ENCODE measurements at regions not wholly inside any gene's neighbourhood (a gene's known extent, or its start where the extent isn't known, plus 50 kb on each side); places are given as distances from the start of the nearest gene placed in this dataset.

- no peak for DNase-seq (ENCODE audit: low read depth)
These were observed 73.4 kb downstream of the PITPNM2 start for GRCh38 chr12:123077298-123078119.

- DNase-seq (ENCODE audit: low read depth): no peak
These were observed 74.1 kb downstream of the PITPNM2 start for GRCh38 chr12:123076604-123077297.

DNA sequence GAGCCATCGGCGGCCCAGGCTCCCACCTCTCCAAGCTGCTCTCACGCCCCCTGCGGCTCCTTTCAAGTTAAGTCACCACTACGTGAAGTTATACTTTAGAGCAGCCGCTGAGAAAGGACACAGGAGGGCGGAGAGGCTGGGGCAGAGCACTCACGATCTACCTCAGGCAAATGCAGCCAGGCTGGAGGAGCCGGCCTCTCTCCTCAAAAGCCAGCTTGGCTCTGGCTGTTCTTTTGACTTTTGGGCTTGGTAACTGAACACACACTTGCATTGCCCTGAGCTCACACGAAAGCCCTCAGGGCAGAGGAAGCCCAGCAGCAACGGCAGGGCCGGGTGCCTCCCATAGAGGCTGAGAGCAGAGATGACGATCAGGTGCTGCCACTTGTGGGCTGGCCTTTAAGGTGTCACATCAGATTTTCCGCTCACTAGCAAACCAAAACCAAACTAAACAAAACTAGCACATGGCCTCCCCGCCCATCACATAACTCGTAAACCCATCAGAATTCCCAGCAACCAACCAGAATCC lies 75.2 kb downstream of the PITPNM2 start:
- peak; percentile 47 for DNase-seq (ENCODE audit: low read depth)

DNA sequence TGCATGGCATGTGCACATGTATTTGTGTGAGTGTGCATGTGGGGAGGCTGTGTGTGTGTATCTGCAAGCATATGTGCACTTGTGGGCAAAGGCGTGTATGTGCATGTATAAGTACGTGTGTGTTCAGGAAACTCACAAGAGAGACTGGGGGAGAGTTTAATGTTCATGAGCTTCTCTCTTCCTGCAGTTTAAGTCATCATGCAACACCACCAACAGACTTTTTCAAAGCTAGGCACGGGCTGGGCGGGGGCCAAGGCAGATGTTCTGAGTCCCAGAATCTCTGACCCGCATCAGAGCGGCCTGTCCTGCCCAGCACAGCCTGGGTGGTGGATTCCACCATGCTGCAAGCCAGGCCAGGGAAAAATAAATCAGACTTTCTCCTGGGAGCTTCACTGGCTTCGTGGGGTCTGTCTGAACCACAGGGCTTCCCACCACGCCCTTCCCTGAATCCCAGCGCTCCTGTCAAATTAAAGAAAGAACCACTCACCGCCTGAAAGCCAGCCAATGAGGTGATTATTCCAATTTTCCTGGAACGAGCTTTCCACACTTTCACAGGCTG lies 75.7 kb downstream of the PITPNM2 start:
- no peak for DNase-seq (ENCODE audit: low read depth)

DNA sequence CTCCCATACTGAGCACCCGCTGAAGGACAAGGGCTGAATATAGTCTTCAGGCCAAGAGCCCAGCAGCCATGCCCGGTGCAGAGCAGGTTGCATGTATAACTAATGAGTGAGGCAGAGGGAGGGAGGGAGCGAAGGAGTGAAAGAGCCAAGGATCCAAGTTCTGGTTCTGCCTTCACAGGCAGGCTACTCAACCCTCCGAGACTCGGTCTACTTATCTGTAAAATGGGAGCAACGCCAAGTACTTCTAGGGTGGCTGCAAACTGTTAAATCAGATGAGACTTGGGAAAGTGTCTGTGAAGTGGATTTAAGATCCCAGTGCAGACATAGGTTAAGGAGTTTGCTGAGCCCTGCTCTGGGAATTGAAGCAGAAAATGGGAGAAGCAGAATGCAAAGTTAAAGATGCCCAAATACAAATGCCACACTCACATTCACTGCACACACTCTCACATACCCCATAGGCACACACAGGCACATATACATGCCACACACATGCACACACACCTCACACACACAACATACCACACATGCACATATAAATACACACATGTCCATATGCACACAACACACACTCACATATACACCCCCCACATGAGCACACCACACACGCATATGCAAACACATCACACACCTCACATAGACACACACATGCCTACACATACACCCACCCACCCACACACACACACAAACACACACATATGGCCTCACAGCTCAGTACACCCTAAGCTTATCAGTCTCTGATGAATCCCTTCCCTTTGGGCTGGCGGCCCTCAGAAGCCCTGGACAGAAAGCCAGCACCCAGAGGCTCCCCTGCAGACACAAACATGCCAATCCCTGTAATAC lies 76.7 kb downstream of the PITPNM2 start:
- no peak for DNase-seq (ENCODE audit: low read depth)

DNA sequence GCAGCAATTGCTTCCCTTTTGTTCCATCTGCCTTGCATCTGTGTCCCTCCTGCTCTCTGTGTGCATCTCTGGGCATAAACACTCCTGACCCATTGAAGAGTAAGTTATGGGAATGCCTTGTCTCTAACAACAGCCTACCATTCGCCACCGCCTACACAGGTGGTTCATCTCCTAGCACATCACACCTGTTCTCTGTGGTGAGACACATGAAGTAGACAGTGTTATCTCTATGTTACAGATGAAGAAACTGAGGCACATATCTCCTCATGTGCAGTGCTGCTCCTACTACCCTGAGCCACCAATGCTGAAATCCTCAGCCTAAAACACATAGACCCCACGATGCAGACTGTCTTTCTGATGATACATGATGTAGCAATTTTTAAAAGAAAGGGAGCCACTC lies 77.6 kb downstream of the PITPNM2 start:
- DNase-seq (ENCODE audit: low read depth): no peak

- no peak for DNase-seq (ENCODE audit: low read depth)
These were observed 79.0 kb downstream of the PITPNM2 start for GRCh38 chr12:123071857-123072256.

DNA sequence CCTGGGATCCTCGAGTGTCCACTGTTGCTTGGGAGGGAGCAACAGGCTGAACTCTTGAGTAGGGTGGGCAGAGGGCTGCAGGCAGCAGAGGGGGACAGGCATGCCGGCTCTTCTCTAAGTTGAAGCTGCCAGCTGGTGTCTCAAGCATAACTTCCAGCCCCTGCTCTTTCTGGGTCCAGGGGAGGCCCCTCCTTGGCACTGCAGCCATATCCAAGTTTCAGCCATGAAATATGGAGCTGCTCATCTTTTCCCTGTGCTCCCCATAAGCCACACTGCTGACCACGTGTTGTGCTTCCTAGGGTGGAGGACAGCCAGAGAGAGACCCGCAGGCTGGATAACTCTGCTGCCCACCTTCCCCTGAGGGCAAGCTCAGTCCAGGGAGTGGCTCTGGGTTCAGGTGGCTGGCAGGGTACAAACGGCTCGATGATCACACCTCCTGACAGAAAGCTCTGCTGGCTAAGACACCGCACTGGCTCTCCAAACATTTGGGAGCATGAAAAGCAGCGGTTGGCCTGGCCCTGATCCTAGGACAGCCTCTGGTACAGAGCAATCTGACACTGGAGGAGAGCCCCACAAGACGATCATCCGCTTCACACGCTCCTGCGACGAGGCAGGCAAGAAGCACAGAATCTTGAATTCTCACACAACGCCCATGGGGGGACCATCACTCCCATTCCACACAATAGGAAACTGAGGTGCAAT lies 79.6 kb downstream of the PITPNM2 start:
- no peak for DNase-seq (ENCODE audit: low read depth)

- no peak for DNase-seq (ENCODE audit: low read depth)
These were observed 80.4 kb downstream of the PITPNM2 start for GRCh38 chr12:123070267-123071081.

- no peak for DNase-seq (ENCODE audit: low read depth)
These were observed 81.2 kb downstream of the PITPNM2 start for GRCh38 chr12:123069436-123070266.

DNA sequence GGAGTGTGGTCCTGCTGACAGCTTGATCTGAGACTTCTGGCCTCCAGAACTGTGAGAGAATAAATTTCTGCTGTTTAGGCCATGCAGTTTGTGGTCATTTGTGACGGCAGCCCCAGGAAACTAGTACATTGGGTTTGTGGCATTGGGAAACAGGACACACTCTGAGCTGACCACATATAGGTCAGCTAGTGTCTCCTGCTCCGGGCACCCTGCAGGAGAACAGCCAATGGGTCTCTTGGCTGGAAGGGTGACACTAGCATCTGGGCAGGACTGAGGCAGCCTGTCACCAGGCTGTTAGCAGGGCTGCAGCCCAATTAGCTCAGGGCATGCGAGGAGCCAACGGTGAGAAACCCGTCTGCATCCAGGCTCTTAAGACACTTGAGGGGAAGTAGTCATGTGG lies 83.2 kb downstream of the PITPNM2 start:
- DNase-seq (ENCODE audit: low read depth): no peak

DNA sequence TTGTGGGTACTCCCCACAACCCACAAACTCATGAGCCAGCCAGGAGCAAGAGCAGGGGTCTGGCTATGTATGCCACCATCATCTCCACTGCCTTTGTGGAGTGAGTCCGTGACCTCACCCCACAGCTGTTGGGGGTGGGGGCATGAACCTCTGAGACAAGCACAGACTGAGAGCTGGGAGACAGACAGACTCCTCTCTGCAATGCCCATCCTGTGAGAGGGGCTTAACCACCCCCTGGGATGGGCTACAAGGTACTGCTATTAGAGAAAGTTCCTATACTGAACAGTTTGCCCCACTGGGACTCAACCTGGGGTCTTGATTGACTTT lies 84.5 kb downstream of the PITPNM2 start:
- no peak for DNase-seq (ENCODE audit: low read depth)

DNA sequence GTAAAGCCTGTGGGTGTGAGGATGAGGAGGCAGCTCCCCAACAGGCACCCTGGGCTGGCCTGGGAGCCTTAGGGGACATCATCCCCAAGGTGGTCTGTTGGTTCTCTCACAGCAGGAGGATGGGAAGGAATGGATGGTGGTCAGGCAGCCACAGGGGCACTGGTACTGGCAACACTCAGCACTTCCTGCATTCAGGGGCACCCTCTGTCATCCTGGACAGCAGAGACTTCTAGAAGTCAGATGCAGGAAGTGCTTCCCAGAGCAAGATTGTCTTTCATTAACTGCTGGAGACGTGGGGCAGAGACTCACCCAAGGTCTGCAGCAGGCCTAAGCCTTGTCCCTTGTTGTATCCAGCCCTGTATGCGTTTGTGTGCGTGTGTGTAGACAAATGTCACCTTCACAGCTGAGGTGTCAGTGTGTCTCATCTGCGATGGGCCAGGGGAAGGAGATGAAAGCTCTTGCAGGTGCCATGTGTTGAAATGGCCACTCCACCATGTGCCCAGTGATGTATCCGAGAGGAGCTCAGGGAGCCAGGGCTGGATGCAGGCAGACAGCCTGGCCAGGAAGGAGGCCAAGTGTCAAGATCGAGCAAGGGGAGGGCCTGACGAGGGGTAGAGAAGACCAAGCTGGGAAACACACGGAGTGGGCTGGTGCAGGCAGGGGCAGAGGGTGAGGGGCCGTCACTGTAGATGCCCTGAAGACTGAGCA lies 85.1 kb downstream of the PITPNM2 start:
- no peak for DNase-seq (ENCODE audit: low read depth)

GRCh38 chr12:123064885-123065619 lies 84.6 kb downstream of the ARL6IP4 start:
- no peak for DNase-seq (ENCODE audit: low read depth)

GRCh38 chr12:123064366-123064765 lies 83.9 kb downstream of the ARL6IP4 start:
- DNase-seq (ENCODE audit: low read depth): no peak

DNA sequence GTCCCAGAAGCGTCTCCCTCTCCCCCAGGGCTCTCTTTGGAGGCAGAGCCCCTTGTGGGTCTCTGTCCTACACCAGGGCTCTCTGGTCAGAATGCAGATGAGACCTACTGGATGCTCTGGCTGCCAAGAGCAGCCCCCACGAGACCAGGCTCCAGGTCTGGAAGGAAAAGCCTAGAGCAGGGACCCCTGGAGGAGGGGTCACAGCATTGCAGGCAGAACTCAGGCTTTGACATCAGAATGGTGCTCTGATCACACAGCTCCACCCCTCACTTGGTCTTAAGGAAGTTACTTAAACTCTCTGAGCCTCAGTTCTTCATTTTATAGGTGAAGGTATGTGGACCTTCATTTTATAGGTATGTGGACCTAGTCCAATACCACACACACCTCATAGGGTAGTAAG lies 83.1 kb downstream of the ARL6IP4 start:
- no peak for DNase-seq (ENCODE audit: low read depth)

DNA sequence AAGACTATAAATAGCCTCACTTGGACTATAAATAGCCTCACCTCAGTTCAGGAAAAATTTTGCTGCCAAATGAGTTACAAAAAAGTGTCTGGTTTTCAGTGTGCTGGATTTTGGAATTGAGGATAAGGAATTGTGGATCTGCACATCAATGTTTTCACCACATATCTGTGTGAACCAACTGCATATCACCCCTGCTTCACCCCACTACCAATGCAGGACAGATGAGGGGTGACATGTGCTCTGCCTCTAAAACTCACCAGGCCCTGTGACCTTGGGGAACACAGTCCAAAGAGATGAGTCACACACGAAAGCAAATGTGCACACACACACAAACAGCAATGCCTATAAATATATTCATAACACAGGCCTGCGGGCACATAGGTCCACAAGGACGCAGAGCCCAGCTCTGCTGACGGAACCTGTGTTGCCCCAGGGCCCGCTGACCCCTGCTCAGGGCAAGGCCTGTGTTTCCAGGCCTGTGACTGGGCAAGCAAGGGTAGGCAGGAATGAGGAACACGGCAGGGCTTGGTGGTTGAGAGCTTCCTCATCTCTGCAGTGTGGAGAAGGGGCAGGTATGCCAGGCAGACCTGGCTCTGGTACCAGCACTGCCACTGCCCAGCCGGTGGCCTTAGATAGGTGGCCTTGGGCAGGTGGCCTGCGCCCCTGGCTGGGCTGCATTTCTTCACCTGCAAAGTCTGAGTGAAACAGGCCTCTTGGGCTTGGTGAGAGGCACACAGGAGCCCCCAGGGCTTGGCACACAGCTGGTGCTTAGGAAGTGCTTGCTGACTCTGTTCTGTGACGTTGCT lies 82.4 kb downstream of the ARL6IP4 start:
- no peak for DNase-seq (ENCODE audit: low read depth)
